ENCODE measurements at regions not wholly inside any gene's neighbourhood (a gene's known extent, or its start where the extent isn't known, plus 50 kb on each side); places are given as distances from the start of the nearest gene placed in this dataset.
"Not testable (repeated sequence)": the region's sequence is repeated elsewhere in the genome, so short reads cannot be mapped to it uniquely, and the experiment has no call there.

GRCh38 chr3:191074511-191074910 is 124.5 kb upstream of the OSTN start:
- DNase-seq = no peak

- DNase-seq = no peak
Measured at GRCh38 chr3:191070762-191071403, 128.2 kb upstream of the OSTN start.

- DNase-seq = no peak
Measured at GRCh38 chr3:191070201-191070600, 128.8 kb upstream of the OSTN start.

GRCh38 chr3:191068946-191069813 is 129.9 kb upstream of the OSTN start:
- no peak for DNase-seq

GRCh38 chr3:191066669-191067068 is 132.4 kb upstream of the OSTN start:
- no peak for DNase-seq

- no peak for DNase-seq
Measured at GRCh38 chr3:191065181-191065805, 133.7 kb upstream of the OSTN start.

- DNase-seq = no peak
Measured at GRCh38 chr3:191051037-191051436, 148.0 kb upstream of the OSTN start.

- DNase-seq = no peak
Measured at GRCh38 chr3:191047930-191048329, 151.1 kb upstream of the OSTN start.

GRCh38 chr3:191030929-191031328 is 168.1 kb upstream of the OSTN start:
- no peak for DNase-seq

GRCh38 chr3:191030491-191030890 is 168.0 kb upstream of the GMNC start:
- no peak for DNase-seq

GRCh38 chr3:191026746-191027145 is 164.3 kb upstream of the GMNC start:
- no peak for DNase-seq

- DNase-seq = no peak
Measured at GRCh38 chr3:191020730-191021396, 158.4 kb upstream of the GMNC start.

- DNase-seq = no peak
Measured at GRCh38 chr3:191019855-191020254, 157.4 kb upstream of the GMNC start.

- DNase-seq = not testable (repeated sequence)
Measured at GRCh38 chr3:191015960-191016359, 153.5 kb upstream of the GMNC start.

GRCh38 chr3:191008074-191008473 is 145.6 kb upstream of the GMNC start:
- no peak for DNase-seq

- no peak for DNase-seq
Measured at GRCh38 chr3:191005790-191006189, 143.3 kb upstream of the GMNC start.

- DNase-seq = no peak
Measured at GRCh38 chr3:191003742-191004141, 141.2 kb upstream of the GMNC start.

- no peak for DNase-seq
Measured at GRCh38 chr3:190996181-190996775, 133.8 kb upstream of the GMNC start.

- no peak for DNase-seq
Measured at GRCh38 chr3:190995156-190995555, 132.7 kb upstream of the GMNC start.

GRCh38 chr3:190990898-190991297 is 128.4 kb upstream of the GMNC start:
- DNase-seq = no peak

GRCh38 chr3:190989218-190989617 is 126.7 kb upstream of the GMNC start:
- no peak for DNase-seq

- no peak for DNase-seq
Measured at GRCh38 chr3:190988102-190988501, 125.6 kb upstream of the GMNC start.

All from CD4-positive, alpha-beta T cell treated with Interleukin-17A for 1 hour (primary cell).